ENCODE measurements at regions not wholly inside any gene's neighbourhood (a gene's known extent, or its start where the extent isn't known, plus 50 kb on each side); places are given as distances from the start of the nearest gene placed in this dataset.

GRCh38 chr14:48857366-48857765 lies 728.8 kb downstream of the RPS29 start:
- no peaks in the 10 kb centered on the region for H3K27me3 ChIP-seq
- H3K27ac ChIP-seq: no peak overlapping the region
- DNase-seq (no peak), ATAC-seq (ENCODE audit: low FRiP score in 2 of 2) (no peak)
- no peak for TF ChIP-seq EP300 (IDR thresholded peaks at IDR 0.05)
- no peak for TF ChIP-seq POLR2A (IDR thresholded peaks at IDR 0.05)
- TF ChIP-seq POLR2AphosphoS5 (IDR thresholded peaks at IDR 0.05): no peak
- TF ChIP-seq CTCF (IDR thresholded peaks at IDR 0.05): no peak
- H3K36me3 ChIP-seq: no peaks in the 10 kb centered on the region
- no peak overlapping the region for H3K4me3 ChIP-seq
- WGBS, 2 donors: 41 to 56% methylated on average over 2 of the region's 2 CpGs
- no peaks in the 10 kb centered on the region for H3K4me1 ChIP-seq
- no peaks in the 10 kb centered on the region for H3K9me3 ChIP-seq

- H3K36me3 ChIP-seq: no peaks in the 10 kb centered on the region
- H3K4me3 ChIP-seq: no peak overlapping the region
- DNase-seq (no peak), ATAC-seq (ENCODE audit: low FRiP score in 2 of 2) (no peak)
- WGBS, 2 donors: 57 to 60% methylated on average over 5 of the region's 5 CpGs
- TF ChIP-seq POLR2AphosphoS5 (IDR thresholded peaks at IDR 0.05) (no peak), POLR2A (IDR thresholded peaks at IDR 0.05) (no peak), EP300 (IDR thresholded peaks at IDR 0.05) (no peak), CTCF (IDR thresholded peaks at IDR 0.05) (no peak)
- no peaks in the 10 kb centered on the region for H3K27me3 ChIP-seq
- H3K4me1 ChIP-seq: no peaks in the 10 kb centered on the region
- no peaks in the 10 kb centered on the region for H3K9me3 ChIP-seq
- no peak overlapping the region for H3K27ac ChIP-seq
Observed at GRCh38 chr14:48853159-48853558, 733.0 kb downstream of the RPS29 start.

GRCh38 chr14:48849741-48850322 lies 736.3 kb downstream of the RPS29 start:
- DNase-seq: no peak
- Histone ChIP-seq H3K27me3 (no peaks in the 10 kb centered on the region), H3K27ac (no peak overlapping the region), H3K4me3 (no peak overlapping the region), H3K9me3 (no peaks in the 10 kb centered on the region), H3K4me1 (no peaks in the 10 kb centered on the region), H3K36me3 (no peaks in the 10 kb centered on the region)
- TF ChIP-seq EP300 (IDR thresholded peaks at IDR 0.05): no peak
- TF ChIP-seq POLR2AphosphoS5 (IDR thresholded peaks at IDR 0.05): no peak
- TF ChIP-seq CTCF (IDR thresholded peaks at IDR 0.05): no peak
- TF ChIP-seq POLR2A (IDR thresholded peaks at IDR 0.05): no peak
- ATAC-seq (ENCODE audit: low FRiP score in 2 of 2): no peak
- whole genome bisulfite sequencing, 2 donors: 29 to 68% methylated on average over 2 of the region's 2 CpGs

- 59 to 64% methylated on average over 2 of the region's 2 CpGs for WGBS, 2 donors
- TF ChIP-seq EP300 (IDR thresholded peaks at IDR 0.05): no peak
- TF ChIP-seq POLR2A (IDR thresholded peaks at IDR 0.05): no peak
- no peak for TF ChIP-seq CTCF (IDR thresholded peaks at IDR 0.05)
- no peak for TF ChIP-seq POLR2AphosphoS5 (IDR thresholded peaks at IDR 0.05)
- Histone ChIP-seq H3K27me3 (no peaks in the 10 kb centered on the region), H3K4me3 (no peak overlapping the region), H3K27ac (no peak overlapping the region), H3K9me3 (no peaks in the 10 kb centered on the region), H3K36me3 (no peaks in the 10 kb centered on the region), H3K4me1 (no peaks in the 10 kb centered on the region)
- no peak for DNase-seq
- ATAC-seq (ENCODE audit: low FRiP score in 2 of 2): no peak
Observed at GRCh38 chr14:48842785-48843184, 743.4 kb downstream of the RPS29 start.

- Histone ChIP-seq H3K9me3 (no peaks in the 10 kb centered on the region), H3K4me3 (no peak overlapping the region), H3K4me1 (no peaks in the 10 kb centered on the region), H3K36me3 (no peaks in the 10 kb centered on the region), H3K27me3 (no peaks in the 10 kb centered on the region), H3K27ac (no peak overlapping the region)
- ATAC-seq (ENCODE audit: low FRiP score in 2 of 2): no peak
- 91 to 96% methylated on average over 3 of the region's 3 CpGs for WGBS, 2 donors
- TF ChIP-seq CTCF (IDR thresholded peaks at IDR 0.05): no peak
- DNase-seq: no peak
Observed at GRCh38 chr14:48826058-48826457, 760.1 kb downstream of the RPS29 start.

Measured in upper lobe of left lung (tissue), 6 donors.